Keratinocyte (primary cell): ENCODE measurements at regions not wholly inside any gene's neighbourhood (a gene's known extent, or its start where the extent isn't known, plus 50 kb on each side); places are given as distances from the start of the nearest gene placed in this dataset.

ENCODE experiments used
- DNase-seq: peaks from one replicate; pipeline ENCODE4 v3.0.0-alpha.2; 2011; ENCODE audit warnings: low read depth, missing footprints, low spot score
- FAIRE-seq: peaks from 2 replicates; lab custom pipeline; 2011; peaks lifted over from hg19 to GRCh38; lab: Jason Lieb, UNC
- H2AFZ ChIP-seq: 2 replicates; pipeline ENCODE4 v1.6.0; 2012; ENCODE audit warnings: low read length, control low read depth, inconsistent platforms; ENCODE audit not compliant: control insufficient read depth
- H3K27ac ChIP-seq: 2 replicates; pipeline ENCODE4 v1.5.1; 2011; ENCODE audit warnings: low read length; ENCODE audit not compliant: control insufficient read depth, insufficient read depth
- H3K27me3 ChIP-seq: 3 replicates; pipeline ENCODE4 v1.6.0; 2011; ENCODE audit warnings: low read length; ENCODE audit not compliant: control insufficient read depth, insufficient read depth; ENCODE audit errors: extremely low read depth
- H3K36me3 ChIP-seq, 2 experiments: 2 replicates in 1 of 2; 3 replicates in 1 of 2; pipeline ENCODE4 v1.5.1; 2011; ENCODE audit warnings: low read length in 2 of 2, mild to moderate bottlenecking in 1 of 2; ENCODE audit not compliant: control insufficient read depth in 2 of 2, insufficient read depth in 2 of 2; ENCODE audit errors: extremely low read depth in 1 of 2
- H3K4me1 ChIP-seq: 3 replicates; pipeline ENCODE4 v1.5.1; 2011; ENCODE audit warnings: low read length; ENCODE audit not compliant: control insufficient read depth, insufficient read depth; ENCODE audit errors: extremely low read depth
- H3K4me2 ChIP-seq: 3 replicates; pipeline ENCODE4 v1.6.0; 2011; ENCODE audit warnings: low read depth, low read length; ENCODE audit not compliant: control insufficient read depth, insufficient read depth; ENCODE audit errors: extremely low read depth
- H3K4me3 ChIP-seq, 3 experiments: fragments of 200-600 bp in 1 of 3; sonication (generic) in 1 of 3; 2 replicates in 2 of 3; 3 replicates in 1 of 3; pipeline ENCODE4 v1.5.1; 2011 to 2016; ENCODE audit warnings: low read length in 3 of 3, mild to moderate bottlenecking in 3 of 3, control low read depth in 2 of 3, inconsistent platforms in 1 of 3, low read depth in 1 of 3, mixed read lengths in 1 of 3, mixed run types in 1 of 3, moderate library complexity in 1 of 3; ENCODE audit not compliant: control insufficient read depth in 2 of 3, insufficient read depth in 2 of 3; ENCODE audit errors: extremely low read depth in 1 of 3
- H3K79me2 ChIP-seq: 2 replicates; pipeline ENCODE4 v1.6.0; 2012; ENCODE audit warnings: low read length; ENCODE audit not compliant: control insufficient read depth, insufficient read depth
- H3K9ac ChIP-seq: 3 replicates; pipeline ENCODE4 v1.6.0; 2011; ENCODE audit warnings: low read length; ENCODE audit not compliant: control insufficient read depth, insufficient read depth; ENCODE audit errors: extremely low read depth
- H3K9me1 ChIP-seq: 3 replicates; pipeline ENCODE4 v1.6.0; 2011; ENCODE audit warnings: low read length; ENCODE audit not compliant: control insufficient read depth, insufficient read depth; ENCODE audit errors: extremely low read depth
- H3K9me3 ChIP-seq: 2 replicates; pipeline ENCODE4 v1.5.1; 2012; ENCODE audit warnings: low read depth, low read length; ENCODE audit not compliant: control insufficient read depth
- H4K20me1 ChIP-seq: 3 replicates; pipeline ENCODE4 v1.6.0; 2011; ENCODE audit warnings: low read length; ENCODE audit not compliant: control insufficient read depth, insufficient read depth; ENCODE audit errors: extremely low read depth
- CTCF ChIP-seq, 3 experiments: IDR thresholded peaks in 1 of 3; conservative IDR thresholded peaks in 1 of 3; optimal IDR thresholded peaks in 1 of 3; 2 replicates in 2 of 3; 3 replicates in 1 of 3; pipeline versions ENCODE3 to v1.5.1; 2011; ENCODE audit warnings: low read length in 3 of 3, mild to moderate bottlenecking in 3 of 3, moderate library complexity in 2 of 3, control low read depth in 1 of 3, inconsistent platforms in 1 of 3; ENCODE audit not compliant: insufficient read depth in 2 of 3; ENCODE audit errors: extremely low read depth in 1 of 3
- EZH2 ChIP-seq: IDR thresholded peaks from one replicate; pipeline ENCODE4 v1.6.1; 2012; ENCODE audit warnings: inconsistent platforms, mild to moderate bottlenecking, low read length, moderate library complexity
- dilution Hi-C: fragments of 300-500 bp; cut with MboI; formaldehyde crosslinking; loops from one replicate; pipeline ENCODE4 v1.7.0; 2020; ENCODE audit warnings: low sequenced_read_pairs; ENCODE audit not compliant: extremely low pct_ligation_motif_present

GRCh38 chr16:72278301-72278700, 106.3 kb upstream of the PMFBP1 start:
- no peaks in the 10 kb centered on the region for H4K20me1 ChIP-seq
- no peak overlapping the region for H3K4me2 ChIP-seq
- no peaks in the 10 kb centered on the region for H3K9me1 ChIP-seq
- DNase-seq (no peak), FAIRE-seq (no peak)
- no peaks in the 10 kb centered on the region for H3K79me2 ChIP-seq
- H2AFZ ChIP-seq: no peak overlapping the region
- no peak overlapping the region for H3K27ac ChIP-seq
- no peaks in the 10 kb centered on the region for H3K36me3 ChIP-seq
- no peaks in the 10 kb centered on the region for H3K4me1 ChIP-seq
- dilution Hi-C loops: no loop called here
- no peaks in the 10 kb centered on the region for H3K27me3 ChIP-seq
- no peak overlapping the region for H3K4me3 ChIP-seq
- no peak for TF ChIP-seq EZH2
- TF ChIP-seq CTCF (optimal IDR thresholded peaks at IDR 0.05 in 1 of 3, IDR thresholded peaks at IDR 0.05 in 1 of 3, conservative IDR thresholded peaks at IDR 0.05 in 1 of 3; ENCODE audit: extremely low read depth in 1 of 3, insufficient read depth in 2 of 3, low read length in 3 of 3): no peak
- no peak overlapping the region for H3K9ac ChIP-seq
- H3K9me3 ChIP-seq: no peaks in the 10 kb centered on the region

- no peak for FAIRE-seq
- H3K9ac ChIP-seq: no peak overlapping the region
- no peaks in the 10 kb centered on the region for H3K4me1 ChIP-seq
- H3K9me3 ChIP-seq: no peaks in the 10 kb centered on the region
- DNase-seq: no peak
- dilution Hi-C loops: no loop called here
- H3K36me3 ChIP-seq: no peaks in the 10 kb centered on the region
- no peak overlapping the region for H3K27ac ChIP-seq
- H4K20me1 ChIP-seq: no peaks in the 10 kb centered on the region
- H3K9me1 ChIP-seq: no peaks in the 10 kb centered on the region
- no peak overlapping the region for H3K4me3 ChIP-seq
- no peak overlapping the region for H2AFZ ChIP-seq
- TF ChIP-seq EZH2: no peak
- no peak for TF ChIP-seq CTCF (optimal IDR thresholded peaks at IDR 0.05 in 1 of 3, IDR thresholded peaks at IDR 0.05 in 1 of 3, conservative IDR thresholded peaks at IDR 0.05 in 1 of 3; ENCODE audit: extremely low read depth in 1 of 3, insufficient read depth in 2 of 3, low read length in 3 of 3)
- H3K4me2 ChIP-seq: no peak overlapping the region
- H3K27me3 ChIP-seq: no peaks in the 10 kb centered on the region
- no peaks in the 10 kb centered on the region for H3K79me2 ChIP-seq
Measured at GRCh38 chr16:72277749-72278148, 105.8 kb upstream of the PMFBP1 start.
